GM18909 (cell line): ENCODE measurements at regions not wholly inside any gene's neighbourhood (a gene's known extent, or its start where the extent isn't known, plus 50 kb on each side); places are given as distances from the start of the nearest gene placed in this dataset.

ENCODE experiments used
- ATAC-seq: cut with Tn5 transposase; IDR thresholded peaks from one replicate; pipeline ENCODE4 v1.9.1; 2021; ENCODE audit warnings: mild to moderate bottlenecking; ENCODE audit not compliant: unreplicated experiment, poor library complexity

DNA sequence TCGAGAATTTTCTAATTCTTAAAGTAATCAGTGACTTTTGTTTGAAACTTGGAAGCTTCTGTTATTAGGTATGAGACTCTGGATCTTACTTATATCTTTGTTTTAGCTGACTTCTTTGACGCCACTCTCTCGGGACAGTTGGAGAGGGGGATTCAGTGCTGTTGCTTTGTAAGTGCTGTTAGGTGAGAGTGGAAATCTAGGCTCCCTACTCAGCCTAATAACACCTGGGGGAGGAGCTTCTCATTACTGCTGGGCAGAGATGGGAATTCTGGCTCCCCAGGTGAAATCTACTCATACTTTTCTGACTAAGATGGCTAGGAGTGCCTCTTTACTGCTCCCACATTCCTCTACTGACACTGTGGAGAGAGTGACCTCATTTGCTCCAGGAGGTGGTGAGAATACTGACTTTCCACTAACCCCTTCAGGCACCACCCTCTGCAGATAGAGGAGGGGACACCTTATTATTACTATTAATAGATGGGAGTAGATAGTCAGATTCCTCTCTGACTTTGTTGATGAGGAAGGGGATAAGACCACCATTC, 324.9 kb upstream of the SPRY2 start:
- no peak for ATAC-seq

DNA sequence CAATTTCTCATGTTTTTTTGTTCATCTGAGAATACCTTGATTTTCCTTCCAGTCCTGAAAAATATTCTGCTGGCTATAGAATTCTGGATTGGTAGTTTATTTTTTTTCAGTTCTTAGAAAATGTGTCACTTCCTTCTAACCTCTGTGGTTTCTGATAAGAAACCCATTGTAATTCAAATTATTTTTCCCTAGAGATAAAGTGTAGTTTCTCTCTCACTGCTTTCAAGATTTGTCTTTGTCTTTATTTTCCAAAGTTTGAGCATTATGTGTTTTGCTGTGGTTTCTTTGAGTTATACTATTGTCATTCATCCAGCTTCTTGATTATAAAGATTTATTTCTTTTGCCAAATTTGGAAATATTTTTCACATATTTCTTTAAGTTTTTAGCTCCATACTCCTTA, 324.0 kb upstream of the SPRY2 start:
- ATAC-seq: no peak

DNA sequence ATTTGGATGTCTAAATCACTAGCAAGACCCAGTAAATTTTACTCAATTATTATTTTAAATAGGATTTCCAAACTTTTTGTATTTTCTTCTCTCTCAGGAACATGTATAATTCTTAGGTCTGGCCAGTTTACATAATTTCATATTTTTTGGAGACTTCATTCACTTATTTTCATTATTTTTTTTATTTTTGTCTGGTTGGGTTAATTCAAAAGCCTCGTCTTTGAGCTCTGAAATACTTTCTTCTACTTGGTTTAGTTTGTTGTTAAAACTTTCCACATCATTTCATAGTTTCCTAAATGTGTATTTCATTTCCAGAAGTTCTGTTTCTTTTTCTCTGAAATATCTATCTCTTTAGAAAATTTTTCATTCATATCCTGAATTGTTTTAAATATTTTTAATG, 322.9 kb upstream of the SPRY2 start:
- no peak for ATAC-seq

DNA sequence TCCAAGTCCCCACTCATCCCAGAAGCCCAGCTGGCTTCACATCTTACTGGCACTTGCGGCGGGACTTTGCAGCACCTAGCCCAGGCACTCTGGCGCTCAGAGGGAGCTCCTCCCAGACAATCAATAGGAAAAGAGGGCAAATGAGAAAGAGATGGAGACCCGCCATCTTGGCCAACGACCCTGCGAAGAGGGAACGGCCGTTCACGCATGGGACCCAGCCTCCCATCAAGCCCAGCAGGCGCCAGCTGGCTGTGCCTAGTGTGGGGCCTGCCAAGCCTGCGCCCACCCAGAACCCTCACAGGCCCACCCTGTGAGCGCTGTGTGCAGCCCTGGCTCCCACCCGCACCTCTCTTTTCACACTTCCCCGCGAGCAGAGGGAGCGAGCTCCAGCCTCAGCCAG, 317.8 kb upstream of the SPRY2 start:
- no peak for ATAC-seq

DNA sequence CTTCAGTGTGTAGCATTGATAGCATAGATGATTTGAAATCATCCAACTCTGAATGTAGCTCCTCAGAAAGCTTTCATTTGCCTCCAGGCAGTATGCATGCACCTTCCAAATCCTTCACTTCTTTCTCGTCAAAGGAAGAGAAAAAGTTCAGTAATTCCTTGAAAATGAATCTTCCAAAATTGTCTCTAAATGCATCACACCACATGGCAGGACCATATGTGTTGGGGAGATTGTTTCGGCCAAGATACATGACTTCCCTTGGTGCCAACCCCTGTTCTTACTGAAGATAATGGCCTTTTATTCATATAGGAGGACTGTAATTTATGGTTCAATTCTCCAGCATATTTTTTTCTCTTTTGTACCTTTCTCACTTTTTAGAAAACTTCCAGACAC, 315.6 kb upstream of the SPRY2 start:
- no peak for ATAC-seq

DNA sequence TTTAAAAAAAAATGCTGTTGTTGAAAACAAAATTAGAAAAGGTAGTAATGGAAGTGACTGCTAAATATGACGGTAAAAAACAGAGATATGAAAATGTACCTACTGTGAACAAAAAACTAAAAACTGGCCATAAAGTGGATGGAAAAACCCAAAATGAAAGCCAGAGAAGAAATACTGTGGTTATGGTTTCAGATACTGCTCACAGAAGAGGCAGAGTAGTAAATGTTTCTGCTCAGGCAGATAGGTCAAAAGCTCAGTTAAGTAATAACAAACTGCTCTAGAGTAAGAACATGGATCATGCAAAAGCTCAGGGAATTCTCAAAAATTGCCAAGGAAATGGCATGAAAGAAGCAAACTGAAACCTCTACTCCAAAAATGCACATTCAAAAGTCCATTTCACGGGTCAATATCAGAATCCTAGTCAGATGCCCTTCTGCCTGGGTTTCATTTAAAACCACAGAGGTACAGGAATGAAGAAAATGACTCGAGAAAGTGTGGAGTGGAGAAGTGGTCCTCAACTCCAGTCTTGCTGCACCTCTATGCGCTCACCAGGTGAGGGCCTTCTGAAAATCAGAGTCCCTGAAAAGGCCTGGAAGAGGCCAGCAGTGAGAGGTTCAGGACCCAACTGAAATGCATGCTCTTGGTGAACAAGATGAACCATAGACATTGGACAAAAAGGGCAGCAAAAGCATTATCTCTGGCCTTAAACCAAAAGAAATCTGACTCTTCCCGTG, 315.0 kb upstream of the SPRY2 start:
- no peak for ATAC-seq

DNA sequence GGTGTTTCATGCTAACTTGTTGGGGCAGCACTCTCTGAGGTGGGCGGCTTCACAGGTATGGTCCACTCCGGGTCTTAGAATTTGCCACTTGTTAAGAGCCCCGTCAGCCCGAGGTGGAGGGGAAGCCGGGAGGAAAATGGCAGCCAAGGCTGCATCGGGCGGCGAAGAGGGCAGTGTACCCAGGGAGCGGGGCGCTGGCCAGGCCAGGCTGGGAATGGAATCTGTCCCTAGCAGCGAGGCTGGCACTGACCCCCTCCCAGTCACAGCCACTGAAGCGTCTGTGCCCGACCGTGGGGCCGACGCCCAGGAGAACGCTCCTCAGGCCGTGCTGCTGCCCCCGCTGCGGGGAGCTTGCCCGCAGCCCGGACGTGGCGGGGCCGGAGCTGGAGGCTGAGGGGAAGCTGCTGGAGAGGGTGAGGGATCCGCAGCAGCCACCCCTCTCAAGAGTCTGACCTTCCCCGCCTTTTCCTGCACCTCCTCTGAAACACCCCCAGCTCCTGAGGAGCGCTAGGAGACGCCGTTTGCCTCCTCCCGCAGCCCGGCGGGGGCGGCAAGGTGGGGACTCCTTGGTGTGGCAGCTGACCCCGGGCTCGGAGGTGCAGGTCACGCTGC, 313.8 kb upstream of the SPRY2 start:
- no peak for ATAC-seq

DNA sequence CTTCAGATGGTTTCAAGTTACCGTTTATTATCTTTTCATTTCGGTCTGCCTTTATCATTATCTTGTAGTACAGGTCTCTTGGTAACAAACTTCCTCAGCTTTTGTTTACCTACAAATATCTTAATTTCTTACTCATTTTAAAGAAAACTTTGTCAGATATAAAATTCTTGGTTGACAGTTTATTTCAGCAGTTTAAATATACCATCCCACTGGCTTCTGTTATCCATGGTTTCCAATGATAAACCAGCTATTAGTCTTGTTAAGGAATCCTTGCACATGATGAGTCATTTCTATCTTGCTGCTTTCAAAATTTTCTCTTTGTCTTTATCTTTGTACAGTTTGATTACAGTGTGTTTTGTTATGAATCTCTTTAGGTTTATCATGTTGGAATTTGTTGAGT, 308.3 kb upstream of the SPRY2 start:
- no peak for ATAC-seq

DNA sequence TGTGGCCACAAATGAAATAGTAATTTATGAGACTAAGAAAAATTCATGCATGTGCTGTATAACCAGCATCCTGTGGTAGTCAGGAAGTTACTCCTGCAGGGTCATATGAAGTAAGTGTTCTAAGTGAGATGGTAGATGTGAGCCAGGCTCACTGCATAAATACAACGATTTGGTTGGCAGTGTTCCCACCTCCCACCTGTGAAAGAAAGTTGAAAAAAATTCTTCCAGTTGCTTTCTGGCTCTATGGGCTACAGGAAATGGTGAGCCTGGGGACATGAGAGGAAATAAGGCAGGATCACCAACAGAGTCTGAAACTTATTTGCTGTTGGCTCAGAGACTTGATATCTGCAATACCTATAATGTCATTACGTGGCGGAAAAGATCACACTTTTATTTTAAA, 301.7 kb upstream of the SPRY2 start:
- no peak for ATAC-seq

DNA sequence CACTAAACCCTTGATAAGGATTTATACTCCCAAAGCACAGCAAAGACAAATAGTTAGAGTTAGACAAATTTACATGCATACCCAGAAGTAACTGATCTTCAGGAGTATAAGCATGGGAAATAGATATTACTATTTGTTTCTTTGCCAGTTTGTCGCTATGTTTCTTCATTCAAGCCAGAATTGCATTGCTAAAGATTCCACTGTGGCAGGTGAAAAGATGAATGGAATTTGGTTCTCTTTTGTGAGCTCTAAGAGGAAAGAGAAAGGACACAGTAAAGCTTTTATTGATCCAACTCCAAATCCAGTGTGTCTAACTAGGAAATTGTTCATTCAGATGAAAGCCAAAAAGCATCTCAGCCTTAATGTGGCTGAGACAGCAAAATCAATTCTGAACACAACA, 292.3 kb upstream of the SPRY2 start:
- ATAC-seq: no peak

DNA sequence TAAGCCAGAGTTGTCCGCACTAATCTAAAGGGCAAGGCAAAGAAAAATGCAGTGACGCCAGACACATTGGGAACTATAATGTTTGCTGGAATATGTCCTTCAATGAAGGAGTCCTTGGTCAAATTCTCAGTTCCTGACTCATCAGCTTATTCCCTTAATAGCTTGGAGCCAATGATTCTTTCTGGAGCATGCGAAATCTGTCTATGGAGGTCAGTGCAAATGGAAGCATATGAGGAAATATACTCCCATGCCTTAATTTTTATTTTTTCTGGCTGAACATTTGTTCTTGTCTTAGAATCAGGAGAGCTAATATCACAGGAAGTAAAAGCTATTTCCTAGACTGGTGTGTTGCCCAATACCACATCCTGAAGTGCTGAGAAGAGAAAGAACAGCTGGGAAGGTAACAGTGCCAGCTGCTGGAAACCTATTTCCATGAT, 289.8 kb upstream of the SPRY2 start:
- ATAC-seq: no peak

DNA sequence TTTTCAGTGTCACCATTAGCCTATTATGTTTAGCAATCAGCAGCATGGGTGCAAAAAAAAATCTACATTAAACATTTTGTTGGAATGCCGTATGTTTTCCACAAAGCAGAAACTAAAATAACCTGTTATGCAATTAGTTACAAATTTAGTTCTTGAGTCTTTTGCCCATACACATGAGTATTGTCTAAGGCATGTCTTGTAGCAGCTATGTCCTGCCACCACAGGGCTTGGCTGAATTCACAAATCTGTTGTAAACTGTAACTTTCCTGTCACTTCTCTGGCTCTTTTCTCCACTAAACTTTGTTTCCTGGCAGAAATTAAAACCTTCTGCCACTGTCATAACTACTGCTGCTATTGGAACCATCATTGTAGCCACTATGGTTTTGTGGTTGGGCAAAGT, 277.9 kb upstream of the SPRY2 start:
- no peak for ATAC-seq

DNA sequence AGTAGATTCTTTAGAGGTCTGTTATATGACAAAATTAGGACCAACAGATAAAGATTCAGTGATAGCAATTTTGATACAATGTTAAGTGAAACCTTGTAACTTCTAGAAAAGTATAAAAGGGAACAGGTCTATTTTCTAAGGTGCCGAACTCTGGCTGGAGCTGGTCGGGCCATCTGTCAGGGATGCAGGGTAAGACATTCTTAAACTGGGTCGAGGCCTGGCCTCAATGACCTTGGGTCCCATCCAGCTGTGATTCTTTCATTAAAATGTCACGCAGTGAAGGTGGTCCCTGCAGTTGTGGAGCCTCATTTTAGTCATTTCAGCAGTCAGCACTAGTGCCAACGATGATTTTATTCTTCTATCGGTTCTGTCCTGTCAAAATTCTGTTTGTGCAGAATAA, 271.9 kb upstream of the SPRY2 start:
- no peak for ATAC-seq

DNA sequence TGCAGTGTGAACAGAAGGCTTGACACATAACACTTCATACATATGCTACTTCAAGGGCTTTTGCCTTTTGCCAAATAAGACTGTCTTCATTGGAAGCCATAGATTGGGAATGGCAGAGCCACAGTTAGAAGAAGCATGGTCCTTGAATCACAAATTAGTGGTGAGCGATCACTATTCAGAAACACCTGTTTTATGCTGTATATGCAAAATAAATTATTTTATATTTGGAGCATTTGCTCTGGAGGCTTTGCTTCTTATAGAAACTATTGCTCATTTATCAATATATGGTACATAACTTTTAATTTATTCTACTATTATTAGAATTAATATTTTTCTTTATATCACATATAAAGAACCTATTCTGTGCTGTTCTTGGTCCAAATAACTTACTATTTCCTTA, 270.4 kb upstream of the SPRY2 start:
- ATAC-seq: no peak

DNA sequence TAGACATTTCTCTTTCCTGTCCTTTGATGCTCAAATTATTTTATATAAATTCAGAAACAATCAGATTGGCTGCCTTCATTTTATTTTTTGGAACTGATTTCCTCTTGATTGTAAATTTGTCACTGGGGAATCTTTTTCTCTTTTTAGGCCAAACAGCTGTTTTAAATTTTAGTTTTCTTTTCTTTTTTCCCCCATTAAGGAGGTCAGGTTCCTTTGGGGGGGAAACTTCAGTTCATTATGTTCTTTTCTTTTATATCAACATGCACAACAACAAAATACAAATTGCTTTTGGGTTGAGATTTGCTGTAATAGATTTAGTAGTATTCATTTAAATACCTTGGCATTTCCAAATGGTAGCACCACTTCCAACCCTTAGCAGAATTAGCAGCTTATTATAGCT, 264.8 kb upstream of the SPRY2 start:
- ATAC-seq: no peak

DNA sequence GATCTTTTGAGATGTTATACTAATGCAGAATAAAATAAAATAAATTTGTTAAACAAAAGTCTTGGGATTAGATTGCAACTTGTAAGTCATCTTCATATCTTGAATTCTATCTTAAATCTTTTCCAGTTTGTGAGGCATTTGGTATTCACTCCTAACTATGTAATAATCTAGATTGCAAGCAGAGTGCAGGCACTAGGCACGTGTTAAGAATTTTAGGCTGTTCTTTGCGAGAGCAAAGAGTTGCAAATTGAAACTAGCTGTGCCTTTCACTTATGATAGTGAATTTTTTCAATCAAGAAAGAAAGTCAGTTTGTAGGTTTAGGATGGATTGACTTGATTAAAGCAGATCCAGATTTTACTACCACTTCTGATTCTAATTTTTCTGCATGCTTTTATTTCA, 264.1 kb upstream of the SPRY2 start:
- ATAC-seq: no peak

DNA sequence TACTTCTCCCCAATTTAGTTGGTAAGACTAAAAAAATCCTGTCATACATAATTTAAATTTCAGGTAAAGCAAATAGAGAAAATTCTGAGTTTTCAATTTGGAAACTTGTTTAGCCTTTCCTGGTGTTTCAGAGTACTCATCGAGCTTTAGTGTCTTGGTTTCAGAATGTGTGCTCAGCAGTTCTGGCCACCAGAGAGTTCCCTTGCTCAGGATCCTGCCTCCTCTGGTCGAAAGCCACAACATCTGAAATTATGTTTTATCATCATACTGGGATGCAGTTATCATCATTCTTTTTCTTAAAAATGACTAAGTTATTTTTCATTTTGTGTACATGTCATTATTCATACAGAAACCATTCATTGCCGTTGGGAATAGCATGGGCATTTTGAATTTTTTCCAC, 263.2 kb upstream of the SPRY2 start:
- no peak for ATAC-seq

DNA sequence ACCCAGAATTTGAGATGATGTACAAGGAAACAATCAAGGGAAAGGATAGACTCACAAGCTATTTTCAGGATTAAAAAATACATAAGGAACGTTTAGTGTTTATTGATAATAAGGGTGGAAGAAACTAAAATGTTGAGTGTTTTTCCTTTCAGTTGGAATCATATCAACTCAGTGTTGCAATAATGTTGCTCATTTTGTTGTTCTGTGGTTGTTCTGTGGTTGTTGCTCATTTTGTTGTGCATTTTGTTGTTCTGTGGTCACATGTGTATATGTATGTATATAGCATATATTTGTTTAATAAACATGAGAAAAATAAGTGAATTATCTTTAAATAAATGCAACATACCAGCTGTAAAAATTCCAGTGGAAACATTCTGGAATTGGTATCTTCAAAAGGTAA, 262.4 kb upstream of the SPRY2 start:
- no peak for ATAC-seq

DNA sequence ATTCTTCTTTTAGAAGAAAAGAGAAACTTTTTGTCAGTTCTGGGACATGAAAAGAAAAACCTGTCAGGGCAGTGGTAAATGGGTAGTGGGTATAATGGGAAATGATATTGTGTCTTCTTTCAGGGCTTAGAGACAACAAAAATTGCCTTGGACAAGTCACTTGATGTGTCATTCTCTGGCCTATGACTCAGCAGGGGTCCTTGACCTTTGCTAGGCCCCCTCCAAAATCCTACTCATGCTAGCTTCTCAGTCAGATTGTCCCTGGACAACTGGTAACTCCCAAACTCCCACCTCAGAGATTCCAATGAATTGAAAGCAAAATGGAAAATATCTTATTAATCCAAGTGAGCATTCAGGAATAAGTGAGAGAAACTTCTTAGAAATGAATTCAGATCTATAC, 258.8 kb upstream of the SPRY2 start:
- no peak for ATAC-seq

DNA sequence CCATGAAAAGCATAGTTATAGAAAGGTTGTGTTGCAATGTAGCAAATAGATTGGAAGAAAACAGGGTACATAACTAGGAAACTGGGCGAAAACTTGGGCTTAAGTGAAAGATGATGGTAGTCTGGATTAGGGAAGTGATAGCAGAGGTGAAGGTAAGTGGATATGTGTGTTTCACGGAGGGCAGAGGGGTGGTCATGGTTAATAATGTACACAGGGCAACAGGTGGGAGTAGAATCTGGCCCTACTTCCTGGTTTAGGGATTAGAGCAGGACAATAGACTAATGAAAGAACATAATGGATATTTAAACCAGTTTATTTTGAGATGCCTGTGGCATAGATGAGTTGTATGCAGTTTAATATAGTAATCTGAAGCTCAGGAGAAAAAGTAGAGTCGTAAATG, 257.3 kb upstream of the SPRY2 start:
- no peak for ATAC-seq

DNA sequence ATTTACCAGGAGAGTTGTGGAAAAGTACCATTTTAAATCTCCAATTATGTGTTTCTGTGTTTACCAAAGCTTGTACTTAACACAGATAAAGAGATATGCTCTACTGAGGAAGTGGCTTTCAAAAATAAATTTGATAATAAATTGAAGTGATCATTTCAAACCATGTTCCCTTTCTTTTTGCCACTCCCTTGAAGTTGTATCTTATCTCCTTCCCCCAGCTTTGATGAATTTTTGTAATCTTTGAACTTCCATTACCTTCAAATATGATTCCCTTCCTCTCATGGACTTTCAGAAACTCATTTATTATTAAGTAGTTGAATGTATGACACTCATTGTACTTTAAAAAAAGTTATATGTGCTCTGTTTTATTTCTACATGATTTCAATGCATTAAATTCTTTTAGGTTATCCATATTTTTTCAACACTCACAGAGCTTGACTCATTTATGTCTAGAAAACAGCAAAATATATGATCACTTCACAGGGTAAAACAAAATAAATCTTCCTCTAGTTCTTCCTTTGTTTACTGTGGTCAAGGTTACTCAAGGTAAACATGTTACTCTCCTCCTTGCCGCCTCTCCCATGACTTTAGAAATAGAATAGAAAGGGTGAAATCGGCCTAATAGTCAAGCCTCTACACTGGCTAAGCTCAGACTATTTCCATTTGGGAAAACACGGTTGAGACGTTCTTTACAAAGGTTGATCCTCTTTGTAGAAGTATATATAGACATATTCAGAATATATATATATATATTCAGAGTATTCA, 251.2 kb upstream of the SPRY2 start:
- ATAC-seq: no peak
